ENCODE measurements at regions not wholly inside any gene's neighbourhood (a gene's known extent, or its start where the extent isn't known, plus 50 kb on each side); places are given as distances from the start of the nearest gene placed in this dataset.

DNA sequence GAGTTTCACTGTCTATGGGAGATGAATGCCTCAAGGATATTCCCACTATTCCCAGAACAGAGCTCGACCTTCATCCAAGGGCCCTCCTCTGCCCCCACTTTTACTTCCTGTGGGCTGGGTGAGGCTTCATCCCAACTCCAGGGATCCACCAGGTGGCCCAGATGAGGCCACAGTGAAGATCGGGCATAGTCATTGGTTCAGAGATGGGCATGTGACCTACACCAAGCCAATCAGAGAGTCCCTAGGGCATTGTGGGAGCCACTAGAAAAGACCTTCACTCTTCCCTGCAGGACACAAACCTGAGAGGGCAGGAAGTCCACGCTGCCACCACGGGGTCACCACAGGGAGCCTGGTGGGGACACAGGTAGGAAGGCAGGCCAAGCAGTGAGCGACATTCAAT, 72.9 kb upstream of the SLC22A16 start:
- H3K4me1 ChIP-seq, result no peaks in the 10 kb centered on the region
- no peaks in the 10 kb centered on the region for H3K36me3 ChIP-seq
- H3K4me3 ChIP-seq, result no peak overlapping the region
- H3K27me3 ChIP-seq, result peaks cover 0 to 3% (median 0%) of the 10 kb centered on the region in 4 donors
- intact Hi-C loops (cut with DNase I), result no loop called here
- no peak for DNase-seq (ENCODE audit: extremely low spot score)
- no peak overlapping the region for H3K27ac ChIP-seq (replicated peaks in 1 of 4)
- TF ChIP-seq EP300 (IDR thresholded peaks at IDR 0.05) (no peak), POLR2AphosphoS5 (IDR thresholded peaks at IDR 0.05) (no peak), POLR2A (IDR thresholded peaks at IDR 0.05; ENCODE audit: low read depth) (no peak)
- TF ChIP-seq, protein P1, sequence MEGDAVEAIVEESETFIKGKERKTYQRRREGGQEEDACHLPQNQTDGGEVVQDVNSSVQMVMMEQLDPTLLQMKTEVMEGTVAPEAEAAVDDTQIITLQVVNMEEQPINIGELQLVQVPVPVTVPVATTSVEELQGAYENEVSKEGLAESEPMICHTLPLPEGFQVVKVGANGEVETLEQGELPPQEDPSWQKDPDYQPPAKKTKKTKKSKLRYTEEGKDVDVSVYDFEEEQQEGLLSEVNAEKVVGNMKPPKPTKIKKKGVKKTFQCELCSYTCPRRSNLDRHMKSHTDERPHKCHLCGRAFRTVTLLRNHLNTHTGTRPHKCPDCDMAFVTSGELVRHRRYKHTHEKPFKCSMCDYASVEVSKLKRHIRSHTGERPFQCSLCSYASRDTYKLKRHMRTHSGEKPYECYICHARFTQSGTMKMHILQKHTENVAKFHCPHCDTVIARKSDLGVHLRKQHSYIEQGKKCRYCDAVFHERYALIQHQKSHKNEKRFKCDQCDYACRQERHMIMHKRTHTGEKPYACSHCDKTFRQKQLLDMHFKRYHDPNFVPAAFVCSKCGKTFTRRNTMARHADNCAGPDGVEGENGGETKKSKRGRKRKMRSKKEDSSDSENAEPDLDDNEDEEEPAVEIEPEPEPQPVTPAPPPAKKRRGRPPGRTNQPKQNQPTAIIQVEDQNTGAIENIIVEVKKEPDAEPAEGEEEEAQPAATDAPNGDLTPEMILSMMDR (IDR thresholded peaks at IDR 0.05), result no peak
- 91% methylated on average over 5 of the region's 5 CpGs for WGBS
- peaks cover 0 to 13% (median 6%) of the 10 kb centered on the region in 4 donors for H3K9me3 ChIP-seq

DNA sequence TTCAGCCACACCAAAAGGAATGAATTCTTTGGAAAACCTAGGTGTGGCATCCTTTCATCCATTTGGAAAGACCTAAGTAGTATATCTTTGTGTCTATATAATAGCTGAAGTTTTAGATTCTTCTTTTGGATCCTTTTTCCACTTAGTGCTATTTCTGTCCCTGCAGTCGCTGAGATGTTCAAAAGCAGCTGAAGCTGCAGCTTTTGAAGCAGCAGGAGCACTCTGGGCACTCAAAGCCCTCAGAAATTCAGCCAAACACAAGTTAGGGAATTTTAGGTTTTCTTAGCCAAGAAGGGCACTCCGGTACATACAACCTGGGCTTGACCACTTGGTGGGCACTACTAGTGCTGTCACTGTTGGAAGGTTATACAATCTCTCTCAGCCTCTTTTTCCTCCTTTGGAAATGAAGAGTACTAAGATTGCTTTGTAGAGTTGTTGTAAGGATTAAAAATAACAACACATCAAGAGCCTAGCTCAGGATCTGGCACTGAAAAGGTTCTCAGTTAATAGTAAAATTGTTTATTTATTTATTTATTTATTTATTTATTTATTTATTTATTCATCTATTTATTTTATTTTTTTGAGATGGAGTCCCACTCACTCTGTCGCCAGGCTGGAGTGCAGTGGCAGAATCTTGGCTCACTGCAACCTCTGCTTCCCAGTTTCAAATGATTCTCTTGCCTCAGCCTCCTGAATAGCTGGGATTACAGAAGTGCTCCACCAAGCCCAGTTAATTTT, 71.9 kb upstream of the SLC22A16 start:
- Histone ChIP-seq H3K4me1 (peaks cover 0 to 5% (median 0%) of the 10 kb centered on the region in 4 donors), H3K27ac (replicated peaks in 1 of 4) (no peak overlapping the region), H3K9me3 (peaks cover 0 to 13% (median 6%) of the 10 kb centered on the region in 4 donors), H3K27me3 (peaks cover 0 to 10% (median 0%) of the 10 kb centered on the region in 4 donors), H3K4me3 (no peak overlapping the region), H3K36me3 (no peaks in the 10 kb centered on the region)
- intact Hi-C loops (cut with DNase I), result no loop called here
- DNase-seq (ENCODE audit: extremely low spot score), result no peak
- TF ChIP-seq POLR2A (IDR thresholded peaks at IDR 0.05; ENCODE audit: low read depth) (no peak), EP300 (IDR thresholded peaks at IDR 0.05) (no peak), POLR2AphosphoS5 (IDR thresholded peaks at IDR 0.05) (no peak)
- 87% methylated on average over 3 of the region's 3 CpGs for WGBS

DNA sequence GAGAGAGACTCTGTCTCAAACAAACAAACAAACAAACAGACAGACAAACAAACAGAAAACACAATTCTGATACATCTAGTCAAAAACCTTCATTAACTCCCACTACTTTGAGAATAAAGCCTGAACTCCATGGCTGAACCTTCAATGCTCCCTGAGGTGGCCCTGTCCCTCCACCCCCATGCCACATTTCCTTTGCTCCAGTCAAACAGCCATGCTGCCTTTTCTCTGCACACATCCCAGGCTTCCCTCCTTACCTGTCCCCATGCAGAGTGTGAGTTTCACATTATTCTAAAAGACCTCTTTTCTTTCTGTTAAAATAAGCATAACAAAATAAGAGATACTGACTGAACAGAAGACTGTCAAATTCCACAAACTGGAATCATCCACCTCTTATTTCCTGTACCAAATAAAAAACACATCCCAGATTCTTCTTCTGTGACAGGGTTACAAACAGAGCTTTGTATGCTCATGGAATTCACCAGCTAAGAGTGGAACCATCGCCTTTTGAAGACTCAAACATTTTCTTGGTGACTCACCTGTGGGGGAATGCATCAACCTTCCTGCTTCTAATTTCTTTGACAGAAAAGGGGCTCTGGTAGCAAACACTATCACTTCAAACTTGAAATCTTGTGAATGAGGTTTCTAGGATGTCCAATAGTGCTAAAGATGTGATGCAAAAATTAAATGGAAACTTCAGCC, 71.0 kb upstream of the SLC22A16 start:
- H3K27ac ChIP-seq (replicated peaks in 1 of 4), result no peak overlapping the region
- intact Hi-C loops (cut with DNase I), result no loop called here
- H3K9me3 ChIP-seq, result peaks cover 0 to 13% (median 6%) of the 10 kb centered on the region in 4 donors
- DNase-seq (ENCODE audit: extremely low spot score), result no peak
- peaks cover 0 to 13% (median 0%) of the 10 kb centered on the region in 4 donors for H3K27me3 ChIP-seq
- no peaks in the 10 kb centered on the region for H3K36me3 ChIP-seq
- 93% methylated on average over 1 of the region's 1 CpG for WGBS
- H3K4me3 ChIP-seq, result no peak overlapping the region
- peaks cover 0 to 14% (median 0%) of the 10 kb centered on the region in 4 donors for H3K4me1 ChIP-seq
- TF ChIP-seq EP300 (IDR thresholded peaks at IDR 0.05) (no peak), POLR2AphosphoS5 (IDR thresholded peaks at IDR 0.05) (no peak)

DNA sequence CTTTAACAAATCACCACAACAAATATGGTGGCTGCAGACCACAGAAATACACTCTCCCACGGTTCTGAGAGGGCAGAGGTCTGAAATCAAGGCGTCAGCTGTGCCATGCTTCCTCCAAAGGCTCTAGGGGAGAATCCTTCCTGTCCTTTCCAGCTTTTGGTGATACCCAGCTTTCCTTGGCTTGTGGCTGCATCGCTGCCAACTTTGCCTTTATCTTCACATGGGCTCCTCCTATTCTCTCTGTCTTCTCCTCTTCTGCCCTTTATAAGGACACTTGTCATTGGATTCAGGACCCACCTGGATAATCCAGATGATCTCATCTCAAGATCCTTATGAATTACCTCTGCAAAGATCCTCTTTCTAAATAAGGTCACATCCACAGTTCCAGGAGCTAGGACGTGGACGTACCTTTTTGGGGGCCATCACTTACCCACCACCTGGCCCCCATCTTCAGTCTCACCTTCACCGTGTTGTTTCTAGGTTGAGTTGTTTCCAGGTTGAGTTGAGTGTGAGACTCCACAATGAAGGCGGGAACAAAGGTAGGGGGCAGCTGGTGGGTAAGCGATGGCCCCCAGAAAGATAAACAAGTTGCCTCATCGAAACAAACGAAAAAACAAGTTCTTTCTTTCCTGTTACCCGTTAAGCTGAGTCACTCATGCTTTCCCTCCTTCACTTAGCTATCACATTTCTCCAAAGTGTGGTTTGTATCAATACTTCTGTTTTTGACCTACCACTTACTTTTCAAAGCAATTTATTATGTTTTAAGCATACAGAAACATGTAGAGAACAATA, 68.9 kb upstream of the SLC22A16 start:
- no peak for DNase-seq (ENCODE audit: extremely low spot score)
- 88% methylated on average over 11 of the region's 11 CpGs for whole genome bisulfite sequencing
- no peak overlapping the region for H3K4me3 ChIP-seq
- peaks cover 0 to 14% (median 0%) of the 10 kb centered on the region in 4 donors for H3K4me1 ChIP-seq
- H3K9me3 ChIP-seq, result peaks cover 0 to 6% (median 6%) of the 10 kb centered on the region in 4 donors
- no peak overlapping the region for H3K27ac ChIP-seq (replicated peaks in 1 of 4)
- intact Hi-C loops (cut with DNase I), result no loop called here
- H3K36me3 ChIP-seq, result no peaks in the 10 kb centered on the region
- peaks cover 0 to 13% (median 0%) of the 10 kb centered on the region in 4 donors for H3K27me3 ChIP-seq
- TF ChIP-seq EP300 (IDR thresholded peaks at IDR 0.05) (no peak), POLR2AphosphoS5 (IDR thresholded peaks at IDR 0.05) (no peak), POLR2A (IDR thresholded peaks at IDR 0.05; ENCODE audit: low read depth) (no peak)
- TF ChIP-seq, protein P1 (IDR thresholded peaks at IDR 0.05), result no peak

DNA sequence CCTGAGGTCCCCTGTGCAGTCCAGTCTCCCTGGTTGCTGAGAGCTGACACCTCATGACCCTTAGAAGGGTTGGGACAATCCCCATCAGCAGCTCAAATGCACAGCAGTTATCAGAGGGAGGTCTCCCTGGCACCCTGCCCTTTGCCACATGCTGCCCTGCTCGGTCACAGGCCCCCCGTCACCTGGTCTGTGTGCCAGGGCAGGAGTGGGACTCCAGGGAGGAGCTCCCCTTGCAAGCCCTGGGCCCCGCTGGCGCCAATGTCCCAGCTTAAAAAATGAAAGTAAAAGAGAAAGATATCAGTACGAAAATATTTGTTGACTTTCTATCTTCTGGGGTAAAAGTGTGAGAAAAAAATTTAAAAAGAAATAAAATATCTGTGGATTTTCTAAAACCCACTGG, 68.1 kb upstream of the SLC22A16 start:
- H3K27ac ChIP-seq (replicated peaks in 1 of 4), result no peak overlapping the region
- peaks cover 0 to 6% (median 6%) of the 10 kb centered on the region in 4 donors for H3K9me3 ChIP-seq
- no peaks in the 10 kb centered on the region for H3K36me3 ChIP-seq
- no peak overlapping the region for H3K4me3 ChIP-seq
- no peak for TF ChIP-seq POLR2AphosphoS5 (IDR thresholded peaks at IDR 0.05)
- TF ChIP-seq EP300 (IDR thresholded peaks at IDR 0.05), result no peak
- TF ChIP-seq, protein P1 (IDR thresholded peaks at IDR 0.05), result no peak
- TF ChIP-seq POLR2A (IDR thresholded peaks at IDR 0.05; ENCODE audit: low read depth), result no peak
- H3K4me1 ChIP-seq, result peaks cover 0 to 14% (median 0%) of the 10 kb centered on the region in 4 donors
- peaks cover 0 to 13% (median 0%) of the 10 kb centered on the region in 4 donors for H3K27me3 ChIP-seq
- WGBS, result 90% methylated on average over 5 of the region's 5 CpGs
- intact Hi-C loops (cut with DNase I), result no loop called here
- DNase-seq (ENCODE audit: extremely low spot score), result no peak

Measured in esophagus muscularis mucosa (tissue), 4 donors.